ENCODE measurements at regions not wholly inside any gene's neighbourhood (a gene's known extent, or its start where the extent isn't known, plus 50 kb on each side); places are given as distances from the start of the nearest gene placed in this dataset.

GRCh38 chr14:22403296-22403695, 185.7 kb downstream of the DAD1 start:
- no peak for TF ChIP-seq CTCF (IDR thresholded peaks at IDR 0.05; ENCODE audit: low read depth, low read length)
- no peak for TF ChIP-seq EZH2phosphoT487 (IDR thresholded peaks at IDR 0.05; ENCODE audit: low read depth)
- Histone ChIP-seq H3K4me1 (ENCODE audit: low read length) (peaks cover 5% of the 10 kb centered on the region; the same call in 1 of the 2 replicates), H3K36me3 (replicated peaks; ENCODE audit: low read depth, low read length) (no peaks in the 10 kb centered on the region), H3K27ac (ENCODE audit: low read length) (no peak overlapping the region), H3K9ac (ENCODE audit: low read length) (no peak overlapping the region), H2AFZ (ENCODE audit: low read depth, low read length) (no peak overlapping the region), H3K4me2 (ENCODE audit: low read length) (no peak overlapping the region), H3K27me3 (ENCODE audit: low read depth, low read length) (peaks cover 41% of the 10 kb centered on the region), H3K79me2 (ENCODE audit: low read length) (no peaks in the 10 kb centered on the region), H4K20me1 (ENCODE audit: insufficient read depth, low read length) (no peaks in the 10 kb centered on the region), H3K9me3 (ENCODE audit: insufficient read depth, low read length) (no peaks in the 10 kb centered on the region), H3K4me3 (ENCODE audit: low read length) (no peak overlapping the region)

GRCh38 chr14:22400655-22401259, 188.3 kb downstream of the DAD1 start:
- TF ChIP-seq EZH2phosphoT487 (IDR thresholded peaks at IDR 0.05; ENCODE audit: low read depth) (no peak), CTCF (IDR thresholded peaks at IDR 0.05; ENCODE audit: low read depth, low read length) (no peak)

GRCh38 chr14:22399776-22400175, 189.2 kb downstream of the DAD1 start:
- no peak overlapping the region for H3K4me3 ChIP-seq (ENCODE audit: low read length)
- TF ChIP-seq EZH2phosphoT487 (IDR thresholded peaks at IDR 0.05; ENCODE audit: low read depth) (no peak), CTCF (IDR thresholded peaks at IDR 0.05; ENCODE audit: low read depth, low read length) (no peak)
- no peak overlapping the region for H3K27ac ChIP-seq (ENCODE audit: low read length)
- no peak overlapping the region for H2AFZ ChIP-seq (ENCODE audit: low read depth, low read length)
- H3K4me1 ChIP-seq (ENCODE audit: low read length): peaks cover 9% of the 10 kb centered on the region
- no peaks in the 10 kb centered on the region for H3K36me3 ChIP-seq (replicated peaks; ENCODE audit: low read depth, low read length)
- no peaks in the 10 kb centered on the region for H3K9me3 ChIP-seq (ENCODE audit: insufficient read depth, low read length)
- H3K4me2 ChIP-seq (ENCODE audit: low read length): no peak overlapping the region
- no peak overlapping the region for H3K9ac ChIP-seq (ENCODE audit: low read length)
- no peaks in the 10 kb centered on the region for H4K20me1 ChIP-seq (ENCODE audit: insufficient read depth, low read length)
- H3K27me3 ChIP-seq (ENCODE audit: low read depth, low read length): peaks cover 34% of the 10 kb centered on the region
- H3K79me2 ChIP-seq (ENCODE audit: low read length): no peaks in the 10 kb centered on the region

More at GRCh38 chr14:22400655-22401259, 188.3 kb downstream of the DAD1 start:
- Histone ChIP-seq H3K9ac (ENCODE audit: low read length) (no peak overlapping the region), H3K4me1 (ENCODE audit: low read length) (peaks cover 9% of the 10 kb centered on the region), H3K9me3 (ENCODE audit: insufficient read depth, low read length) (no peaks in the 10 kb centered on the region), H3K36me3 (replicated peaks; ENCODE audit: low read depth, low read length) (no peaks in the 10 kb centered on the region), H3K27me3 (ENCODE audit: low read depth, low read length) (peaks cover 35% of the 10 kb centered on the region), H2AFZ (ENCODE audit: low read depth, low read length) (no peak overlapping the region), H4K20me1 (ENCODE audit: insufficient read depth, low read length) (no peaks in the 10 kb centered on the region), H3K4me2 (ENCODE audit: low read length) (no peak overlapping the region), H3K4me3 (ENCODE audit: low read length) (no peak overlapping the region), H3K79me2 (ENCODE audit: low read length) (no peaks in the 10 kb centered on the region), H3K27ac (ENCODE audit: low read length) (no peak overlapping the region)

GRCh38 chr14:22397221-22397737, 191.7 kb downstream of the DAD1 start:
- no peak overlapping the region for H2AFZ ChIP-seq (ENCODE audit: low read depth, low read length)
- no peak overlapping the region for H3K27ac ChIP-seq (ENCODE audit: low read length)
- H3K4me2 ChIP-seq (ENCODE audit: low read length): 0 out of 2 replicates have a peak overlapping the region, but pooled peaks have one; percentile 6
- H3K9ac ChIP-seq (ENCODE audit: low read length): no peak overlapping the region
- peaks cover 14% of the 10 kb centered on the region for H3K4me1 ChIP-seq (ENCODE audit: low read length)
- no peaks in the 10 kb centered on the region for H3K79me2 ChIP-seq (ENCODE audit: low read length)
- no peak overlapping the region for H3K4me3 ChIP-seq (ENCODE audit: low read length)
- no peaks in the 10 kb centered on the region for H4K20me1 ChIP-seq (ENCODE audit: insufficient read depth, low read length)
- no peaks in the 10 kb centered on the region for H3K36me3 ChIP-seq (replicated peaks; ENCODE audit: low read depth, low read length)
- no peaks in the 10 kb centered on the region for H3K9me3 ChIP-seq (ENCODE audit: insufficient read depth, low read length)
- no peak for TF ChIP-seq EZH2phosphoT487 (IDR thresholded peaks at IDR 0.05; ENCODE audit: low read depth)
- TF ChIP-seq CTCF (IDR thresholded peaks at IDR 0.05; ENCODE audit: low read depth, low read length): no peak
- peaks cover 12% of the 10 kb centered on the region; the same call in 1 of the 2 replicates for H3K27me3 ChIP-seq (ENCODE audit: low read depth, low read length)

Measured in OCI-LY3 (cell line).